Ovary (tissue), 3 donors: ENCODE measurements at regions not wholly inside any gene's neighbourhood (a gene's known extent, or its start where the extent isn't known, plus 50 kb on each side); places are given as distances from the start of the nearest gene placed in this dataset.

ENCODE experiments used
- CTCF ChIP-seq, 3 donors: fragments of 450-650 bp in 2 of 3; fragments of 200-600 bp in 1 of 3; IDR thresholded peaks; one replicate each; pipeline versions ENCODE4 v1.5.1 to v1.8.0; 2016 to 2022; ENCODE audit warnings: antibody characterized with exemption in 3 of 3, mild to moderate bottlenecking in 1 of 3
- EP300 ChIP-seq: sonication (generic); formaldehyde crosslinking; IDR thresholded peaks from one replicate; pipeline ENCODE4 v1.6.1; 2017; ENCODE audit warnings: antibody characterized with exemption
- POLR2A ChIP-seq: fragments of 450-650 bp; IDR thresholded peaks from one replicate; pipeline ENCODE4 v1.6.1; 2017; ENCODE audit warnings: antibody characterized with exemption, mild to moderate bottlenecking, moderate library complexity
- donor health status: DM: no; HTN: no; CAD: no.

GRCh38 chr11:29162491-29162890, 854.3 kb downstream of the KCNA4 start:
- TF ChIP-seq CTCF (IDR thresholded peaks at IDR 0.05), result no peak
- no peak for TF ChIP-seq EP300
- no peak for TF ChIP-seq POLR2A
